Body of pancreas (tissue), 4 donors: ENCODE measurements at regions not wholly inside any gene's neighbourhood (a gene's known extent, or its start where the extent isn't known, plus 50 kb on each side); places are given as distances from the start of the nearest gene placed in this dataset.

Experiments used
- ATAC-seq: fragments of 150-250 bp; one replicate; pipeline ENCODE4 v1.9.1; 2016
- DNase-seq, 4 donors: peaks; one replicate each; pipeline ENCODE4 v3.0.0-alpha.2; 2019
- H3K27ac ChIP-seq, 4 donors: fragments of 200-600 bp; sonication (generic); 1 replicate in 3 of 4; 2 replicates in 1 of 4; pipeline versions ENCODE4 v1.5.1 to v1.6.1; 2016 to 2019; ENCODE audit warnings: mild to moderate bottlenecking in 1 of 4, mixed read lengths in 1 of 4, moderate library complexity in 1 of 4
- H3K27me3 ChIP-seq, 2 donors: fragments of 200-600 bp; sonication (generic); one replicate each; pipeline ENCODE4 v1.6.0; 2016; ENCODE audit warnings: mild to moderate bottlenecking in 1 of 2
- H3K36me3 ChIP-seq, 2 donors: fragments of 200-600 bp; sonication (generic); replicated peaks in 1 of 2; 2 replicates each; pipeline ENCODE4 v1.5.1; 2016; ENCODE audit warnings: low read depth in 2 of 2; ENCODE audit not compliant: insufficient read depth in 1 of 2
- H3K4me1 ChIP-seq: fragments of 200-600 bp; sonication (generic); one replicate; pipeline ENCODE4 v1.6.0; 2016
- H3K4me3 ChIP-seq, 2 donors: fragments of 200-600 bp; sonication (generic); 1 replicate in 1 of 2; 2 replicates in 1 of 2; pipeline ENCODE4 v1.5.1; 2016 to 2019
- H3K9me3 ChIP-seq, 3 donors: fragments of 200-600 bp; sonication (generic); 1 replicate in 2 of 3; 2 replicates in 1 of 3; pipeline ENCODE4 v1.5.1; 2016
- CTCF ChIP-seq, 7 experiments: fragments of 450-650 bp in 4 of 7; fragments of 200-600 bp in 3 of 7; sonication (generic) in 3 of 7; IDR thresholded peaks; one replicate each; pipeline ENCODE4 v1.5.1; 2016 to 2019; ENCODE audit warnings: antibody characterized with exemption in 7 of 7
- POLR2A ChIP-seq, 3 donors: fragments of 450-650 bp; IDR thresholded peaks; one replicate each; pipeline ENCODE4 v1.6.1; 2016; ENCODE audit warnings: antibody characterized with exemption in 3 of 3, mild to moderate bottlenecking in 2 of 3
- WGBS, 2 donors: methylation state at CpG; one replicate each; pipeline ENCODE4 v1.1.5; 2017; 5-methylcytosine and 5-hydroxymethylcytosine counted together
- intact Hi-C: fragments of 100-400 bp; cut with DNase I; formaldehyde crosslinking; loops from one replicate; pipeline ENCODE4 v1.15.1; 2023

GRCh38 chr1:106681939-106682522 is 374.4 kb upstream of the PRMT6 start:
- 62 to 63% methylated on average over 3 of the region's 3 CpGs for WGBS, 2 donors

GRCh38 chr1:106688446-106688845 is 368.0 kb upstream of the PRMT6 start:
- TF ChIP-seq CTCF (IDR thresholded peaks at IDR 0.05), result no peak
- TF ChIP-seq POLR2A (IDR thresholded peaks at IDR 0.05), result no peak
- Histone ChIP-seq H3K9me3 (no peaks in the 10 kb centered on the region), H3K4me3 (no peak overlapping the region), H3K27ac (no peak overlapping the region), H3K27me3 (no peaks in the 10 kb centered on the region), H3K4me1 (no peaks in the 10 kb centered on the region), H3K36me3 (no peaks in the 10 kb centered on the region)
- WGBS, 2 donors, result 14 to 26% methylated on average over 3 of the region's 3 CpGs
- no peak for ATAC-seq
- DNase-seq, result no peak
- intact Hi-C loops, result no loop called here

More at GRCh38 chr1:106681939-106682522, 374.4 kb upstream of the PRMT6 start:
- H3K4me3 ChIP-seq, result no peak overlapping the region
- TF ChIP-seq CTCF (IDR thresholded peaks at IDR 0.05) (no peak), POLR2A (IDR thresholded peaks at IDR 0.05) (no peak)
- intact Hi-C loops, result no loop called here
- no peaks in the 10 kb centered on the region for H3K27me3 ChIP-seq
- H3K4me1 ChIP-seq, result no peaks in the 10 kb centered on the region
- H3K36me3 ChIP-seq, result no peaks in the 10 kb centered on the region
- ATAC-seq (no peak), DNase-seq (no peak)
- no peaks in the 10 kb centered on the region for H3K9me3 ChIP-seq
- H3K27ac ChIP-seq, result no peak overlapping the region

- Histone ChIP-seq H3K4me3 (no peak overlapping the region), H3K4me1 (no peaks in the 10 kb centered on the region), H3K27ac (no peak overlapping the region), H3K9me3 (no peaks in the 10 kb centered on the region), H3K36me3 (no peaks in the 10 kb centered on the region), H3K27me3 (no peaks in the 10 kb centered on the region)
- intact Hi-C loops, result no loop called here
- DNase-seq, result no peak
- no peak for ATAC-seq
- TF ChIP-seq POLR2A (IDR thresholded peaks at IDR 0.05) (no peak), CTCF (IDR thresholded peaks at IDR 0.05) (no peak)
Measured at GRCh38 chr1:106698660-106699059, 357.8 kb upstream of the PRMT6 start.

- ATAC-seq (no peak), DNase-seq (no peak)
- TF ChIP-seq CTCF (IDR thresholded peaks at IDR 0.05) (no peak), POLR2A (IDR thresholded peaks at IDR 0.05) (no peak)
- Histone ChIP-seq H3K4me3 (no peak overlapping the region), H3K4me1 (no peaks in the 10 kb centered on the region), H3K9me3 (no peaks in the 10 kb centered on the region), H3K36me3 (no peaks in the 10 kb centered on the region), H3K27me3 (no peaks in the 10 kb centered on the region), H3K27ac (no peak overlapping the region)
- intact Hi-C loops, result no loop called here
Measured at GRCh38 chr1:106699433-106699832, 357.0 kb upstream of the PRMT6 start.

- H3K4me1 ChIP-seq, result no peaks in the 10 kb centered on the region
- no peak for ATAC-seq
- no peak overlapping the region for H3K27ac ChIP-seq
- intact Hi-C loops, result no loop called here
- no peaks in the 10 kb centered on the region for H3K9me3 ChIP-seq
- no peaks in the 10 kb centered on the region for H3K27me3 ChIP-seq
- H3K36me3 ChIP-seq, result no peaks in the 10 kb centered on the region
- no peak for TF ChIP-seq POLR2A (IDR thresholded peaks at IDR 0.05)
- no peak for TF ChIP-seq CTCF (IDR thresholded peaks at IDR 0.05)
- no peak overlapping the region for H3K4me3 ChIP-seq
- no peak for DNase-seq
Measured at GRCh38 chr1:106700211-106700610, 356.3 kb upstream of the PRMT6 start.
